BLaER1 treated with 17β-estradiol and CSF1 and Interleukin-3, amounts not matched to agents 10 nM and 100 nM (cell line): ENCODE measurements at regions not wholly inside any gene's neighbourhood (a gene's known extent, or its start where the extent isn't known, plus 50 kb on each side); places are given as distances from the start of the nearest gene placed in this dataset.

Source experiments
- H3K27ac ChIP-seq, 11 experiments: shearing (Covaris generic); formaldehyde crosslinking; 2 replicates each; pipeline ENCODE4 v1.8.1; 2022
- H3K27me3 ChIP-seq, 11 experiments: shearing (Covaris generic); formaldehyde crosslinking; 2 replicates each; pipeline ENCODE4 v1.8.1; 2022
- H3K36me3 ChIP-seq, 11 experiments: shearing (Covaris generic); formaldehyde crosslinking; 2 replicates each; pipeline ENCODE4 v1.8.1; 2022
- H3K4me1 ChIP-seq, 10 experiments: shearing (Covaris generic); formaldehyde crosslinking; 2 replicates each; pipeline ENCODE4 v1.8.1; 2022
- H3K4me2 ChIP-seq, 11 experiments: shearing (Covaris generic); formaldehyde crosslinking; 2 replicates each; pipeline ENCODE4 v1.8.1; 2022
- H3K4me3 ChIP-seq, 10 experiments: shearing (Covaris generic); formaldehyde crosslinking; 2 replicates each; pipeline ENCODE4 v1.8.1; 2022
- H3K9ac ChIP-seq, 11 experiments: shearing (Covaris generic); formaldehyde crosslinking; 2 replicates each; pipeline ENCODE4 v1.8.1; 2022
- H3K9me3 ChIP-seq, 11 experiments: shearing (Covaris generic); formaldehyde crosslinking; replicated peaks in 1 of 11; 2 replicates each; pipeline ENCODE4 v1.8.1; 2022
- H4K20me1 ChIP-seq, 11 experiments: shearing (Covaris generic); formaldehyde crosslinking; 2 replicates each; pipeline ENCODE4 v1.8.1; 2022
- Cebpa-rat ChIP-seq, 11 experiments: shearing (Covaris generic); IDR thresholded peaks; 2 replicates each; pipeline ENCODE4 v1.8.1; 2022

- no peak overlapping the region for H3K4me3 ChIP-seq
- H3K27me3 ChIP-seq, result peaks cover 0 to 8% (median 0%) of the 10 kb centered on the region in 11 experiments; a peak in 1 of 22 replicates
- no peak overlapping the region for H3K4me2 ChIP-seq
- no peaks in the 10 kb centered on the region for H3K36me3 ChIP-seq
- H3K4me1 ChIP-seq, result peaks cover 12 to 16% (median 14%) of the 10 kb centered on the region in 10 experiments; a peak in 19 of 20 replicates
- TF ChIP-seq Cebpa-rat (IDR thresholded peaks at IDR 0.05), result no peak
- no peaks in the 10 kb centered on the region; a peak in 1 of 22 replicates for H4K20me1 ChIP-seq
- no peak overlapping the region for H3K9ac ChIP-seq
- H3K9me3 ChIP-seq, result no peaks in the 10 kb centered on the region
- H3K27ac ChIP-seq, result no peak overlapping the region
Observed at GRCh38 chr5:171625646-171626045, 160.0 kb upstream of the SMIM23 start.

GRCh38 chr5:171627936-171628632 is 157.5 kb upstream of the SMIM23 start:
- Histone ChIP-seq H3K27me3 (peaks cover 0 to 13% (median 0%) of the 10 kb centered on the region in 11 experiments; a peak in 1 of 22 replicates), H3K4me3 (no peak overlapping the region), H3K4me1 (peaks cover 12 to 24% (median 20%) of the 10 kb centered on the region in 10 experiments; a peak in 19 of 20 replicates), H4K20me1 (no peaks in the 10 kb centered on the region; a peak in 1 of 22 replicates), H3K4me2 (no peak overlapping the region), H3K27ac (no peak overlapping the region), H3K36me3 (no peaks in the 10 kb centered on the region), H3K9ac (no peak overlapping the region), H3K9me3 (no peaks in the 10 kb centered on the region)
- no peak for TF ChIP-seq Cebpa-rat (IDR thresholded peaks at IDR 0.05)

GRCh38 chr5:171628633-171628974 is 157.0 kb upstream of the SMIM23 start:
- Histone ChIP-seq H3K9ac (no peak overlapping the region), H4K20me1 (no peaks in the 10 kb centered on the region; a peak in 1 of 22 replicates), H3K27me3 (peaks cover 0 to 13% (median 0%) of the 10 kb centered on the region in 11 experiments; a peak in 1 of 22 replicates), H3K4me2 (no peak overlapping the region), H3K36me3 (no peaks in the 10 kb centered on the region), H3K27ac (no peak overlapping the region), H3K4me1 (peaks cover 16 to 29% (median 26%) of the 10 kb centered on the region in 10 experiments), H3K4me3 (no peak overlapping the region), H3K9me3 (no peaks in the 10 kb centered on the region)
- no peak for TF ChIP-seq Cebpa-rat (IDR thresholded peaks at IDR 0.05)

GRCh38 chr5:171629221-171629620 is 156.4 kb upstream of the SMIM23 start:
- no peak overlapping the region for H3K27ac ChIP-seq
- H3K4me3 ChIP-seq, result no peak overlapping the region
- H3K36me3 ChIP-seq, result no peaks in the 10 kb centered on the region
- H4K20me1 ChIP-seq, result no peaks in the 10 kb centered on the region; a peak in 1 of 22 replicates
- H3K9me3 ChIP-seq, result no peaks in the 10 kb centered on the region
- TF ChIP-seq Cebpa-rat (IDR thresholded peaks at IDR 0.05), result no peak
- no peak overlapping the region for H3K9ac ChIP-seq
- H3K4me1 ChIP-seq, result peaks cover 22 to 35% (median 32%) of the 10 kb centered on the region in 10 experiments
- peak overlapping the region; percentile 51 to 82 (median 61); a peak in 20 of 22 replicates for H3K4me2 ChIP-seq
- peaks cover 0 to 13% (median 0%) of the 10 kb centered on the region in 11 experiments; a peak in 1 of 22 replicates for H3K27me3 ChIP-seq

- Histone ChIP-seq H3K27me3 (peaks cover 0 to 13% (median 0%) of the 10 kb centered on the region in 11 experiments; a peak in 1 of 22 replicates), H4K20me1 (no peaks in the 10 kb centered on the region; a peak in 1 of 22 replicates), H3K4me1 (peaks cover 27 to 40% (median 37%) of the 10 kb centered on the region in 10 experiments), H3K36me3 (no peaks in the 10 kb centered on the region), H3K9ac (0 out of 22 replicates have a peak overlapping the region, but pooled peaks of 1 of the 11 experiments have one; percentile 4), H3K9me3 (no peaks in the 10 kb centered on the region), H3K27ac (no peak overlapping the region), H3K4me2 (peak overlapping the region; percentile 51 to 82 (median 61)), H3K4me3 (peak overlapping the region in 5 of 10 experiments; percentile 2 to 50 (median 19); a peak in 5 of 20 replicates)
- TF ChIP-seq Cebpa-rat (IDR thresholded peaks at IDR 0.05), result no peak
Observed at GRCh38 chr5:171629628-171630349, 155.8 kb upstream of the SMIM23 start.

GRCh38 chr5:171630350-171631065 is 155.1 kb upstream of the SMIM23 start:
- no peak for TF ChIP-seq Cebpa-rat (IDR thresholded peaks at IDR 0.05)
- H3K9ac ChIP-seq, result 0 out of 22 replicates have a peak overlapping the region, but pooled peaks of 1 of the 11 experiments have one; percentile 4

GRCh38 chr5:171632616-171633015 is 153.0 kb upstream of the SMIM23 start:
- Histone ChIP-seq H3K36me3 (no peaks in the 10 kb centered on the region), H3K9ac (no peak overlapping the region), H3K4me1 (peaks cover 28 to 41% (median 38%) of the 10 kb centered on the region in 10 experiments), H3K27ac (no peak overlapping the region), H3K9me3 (no peaks in the 10 kb centered on the region), H3K27me3 (peaks cover 0 to 13% (median 0%) of the 10 kb centered on the region in 11 experiments; a peak in 1 of 22 replicates), H3K4me3 (no peak overlapping the region), H3K4me2 (peak overlapping the region in 1 of 11 experiments; percentile 26; a peak in 2 of 22 replicates), H4K20me1 (no peaks in the 10 kb centered on the region)
- TF ChIP-seq Cebpa-rat (IDR thresholded peaks at IDR 0.05), result no peak

More at GRCh38 chr5:171630350-171631065, 155.1 kb upstream of the SMIM23 start:
- no peak overlapping the region for H3K27ac ChIP-seq
- H4K20me1 ChIP-seq, result no peaks in the 10 kb centered on the region; a peak in 1 of 22 replicates
- no peaks in the 10 kb centered on the region for H3K36me3 ChIP-seq
- H3K27me3 ChIP-seq, result peaks cover 0 to 13% (median 0%) of the 10 kb centered on the region in 11 experiments; a peak in 1 of 22 replicates
- no peaks in the 10 kb centered on the region for H3K9me3 ChIP-seq
- peak overlapping the region; percentile 51 to 82 (median 61) for H3K4me2 ChIP-seq
- peaks cover 28 to 41% (median 38%) of the 10 kb centered on the region in 10 experiments for H3K4me1 ChIP-seq
- H3K4me3 ChIP-seq, result peak overlapping the region in 3 of 10 experiments; percentile 17 to 50 (median 19); a peak in 4 of 20 replicates

GRCh38 chr5:171633776-171634470 is 151.7 kb upstream of the SMIM23 start:
- H3K27ac ChIP-seq, result peak overlapping the region in 3 of 11 experiments; percentile 4 to 36 (median 9); a peak in 2 of 22 replicates
- no peak overlapping the region for H3K4me3 ChIP-seq
- H3K27me3 ChIP-seq, result peaks cover 0 to 13% (median 0%) of the 10 kb centered on the region in 11 experiments; a peak in 1 of 22 replicates
- 0 out of 22 replicates have a peak, but pooled peaks of 3 of the 11 experiments have one; percentile 11 to 26 (median 25) for TF ChIP-seq Cebpa-rat (IDR thresholded peaks at IDR 0.05)
- H3K4me1 ChIP-seq, result peaks cover 28 to 41% (median 38%) of the 10 kb centered on the region in 10 experiments
- no peak overlapping the region for H3K9ac ChIP-seq
- no peaks in the 10 kb centered on the region for H4K20me1 ChIP-seq
- H3K9me3 ChIP-seq, result no peaks in the 10 kb centered on the region
- peak overlapping the region; percentile 38 to 74 (median 63) for H3K4me2 ChIP-seq
- no peaks in the 10 kb centered on the region for H3K36me3 ChIP-seq
